Muscle layer of colon (tissue), 2 donors: ENCODE measurements at regions not wholly inside any gene's neighbourhood (a gene's known extent, or its start where the extent isn't known, plus 50 kb on each side); places are given as distances from the start of the nearest gene placed in this dataset.
"Not testable (repeated sequence)": the region's sequence is repeated elsewhere in the genome, so short reads cannot be mapped to it uniquely, and the experiment has no call there.

Source experiments
- H3K27ac ChIP-seq: one replicate; pipeline ENCODE4 v1.7.0; 2013; ENCODE audit warnings: low read depth, mild to moderate bottlenecking, low read length, moderate library complexity
- H3K27me3 ChIP-seq, 2 donors: one replicate each; pipeline ENCODE4 v1.7.0; 2013; ENCODE audit warnings: low read length in 2 of 2, mild to moderate bottlenecking in 2 of 2; ENCODE audit not compliant: insufficient read depth in 2 of 2, control insufficient read depth in 1 of 2
- H3K36me3 ChIP-seq: one replicate; pipeline ENCODE4 v1.7.0; 2013; ENCODE audit warnings: mild to moderate bottlenecking, low read length; ENCODE audit not compliant: insufficient read depth
- H3K4me1 ChIP-seq: one replicate; pipeline ENCODE4 v1.7.0; 2013; ENCODE audit warnings: mild to moderate bottlenecking, low read length; ENCODE audit not compliant: insufficient read depth
- H3K4me3 ChIP-seq, 2 donors: one replicate each; pipeline ENCODE4 v1.7.0; 2013; ENCODE audit warnings: low read length in 2 of 2, low read depth in 1 of 2, mild to moderate bottlenecking in 1 of 2, moderate library complexity in 1 of 2
- H3K9ac ChIP-seq: one replicate; pipeline ENCODE4 v1.7.0; 2013; ENCODE audit warnings: low read length
- H3K9me3 ChIP-seq: one replicate; pipeline ENCODE4 v1.7.0; 2013; ENCODE audit warnings: mild to moderate bottlenecking, low read length
- donor health status: abdominal sarcoma.
- donor health status: Adenocarcinoma of cecum.

GRCh38 chr6:86057293-86057980 lies 414.8 kb upstream of the SYNCRIP start:
- not testable (repeated sequence) for H3K36me3 ChIP-seq, H3K27ac ChIP-seq, H3K27me3 ChIP-seq, H3K4me1 ChIP-seq, H3K9ac ChIP-seq, H3K9me3 ChIP-seq, H3K4me3 ChIP-seq

GRCh38 chr6:86045038-86045437 lies 402.4 kb upstream of the SYNCRIP start:
- no peaks in the 10 kb centered on the region for H3K9me3 ChIP-seq
- no peak overlapping the region for H3K9ac ChIP-seq
- H3K27ac ChIP-seq = no peak overlapping the region

GRCh38 chr6:86042214-86042613 lies 399.5 kb upstream of the SYNCRIP start:
- Histone ChIP-seq H3K9me3 (no peaks in the 10 kb centered on the region), H3K9ac (no peak overlapping the region), H3K36me3 (no peaks in the 10 kb centered on the region), H3K27ac (no peak overlapping the region), H3K4me3 (no peak overlapping the region), H3K4me1 (no peaks in the 10 kb centered on the region), H3K27me3 (no peaks in the 10 kb centered on the region)

More at GRCh38 chr6:86045038-86045437, 402.4 kb upstream of the SYNCRIP start:
- Histone ChIP-seq H3K27me3 (no peaks in the 10 kb centered on the region), H3K36me3 (no peaks in the 10 kb centered on the region), H3K4me1 (no peaks in the 10 kb centered on the region), H3K4me3 (no peak overlapping the region)

- Histone ChIP-seq H3K27ac (no peak overlapping the region), H3K9me3 (no peaks in the 10 kb centered on the region), H3K9ac (no peak overlapping the region), H3K36me3 (no peaks in the 10 kb centered on the region), H3K27me3 (no peaks in the 10 kb centered on the region), H3K4me1 (peaks cover 9% of the 10 kb centered on the region), H3K4me3 (no peak overlapping the region)
These were observed 389.0 kb upstream of the SYNCRIP start for GRCh38 chr6:86031713-86032112.

- Histone ChIP-seq H3K36me3 (no peaks in the 10 kb centered on the region), H3K4me3 (no peak overlapping the region), H3K9ac (no peak overlapping the region), H3K4me1 (peaks cover 9% of the 10 kb centered on the region), H3K9me3 (no peaks in the 10 kb centered on the region), H3K27me3 (no peaks in the 10 kb centered on the region), H3K27ac (no peak overlapping the region)
These were observed 388.2 kb upstream of the SYNCRIP start for GRCh38 chr6:86030875-86031274.

GRCh38 chr6:86028776-86029175 lies 386.1 kb upstream of the SYNCRIP start:
- no peaks in the 10 kb centered on the region for H3K27me3 ChIP-seq
- H3K4me1 ChIP-seq = peaks cover 9% of the 10 kb centered on the region
- no peak overlapping the region for H3K27ac ChIP-seq
- H3K9ac ChIP-seq = no peak overlapping the region
- no peaks in the 10 kb centered on the region for H3K9me3 ChIP-seq
- H3K4me3 ChIP-seq = no peak overlapping the region
- no peaks in the 10 kb centered on the region for H3K36me3 ChIP-seq

- H3K4me3 ChIP-seq, H3K9me3 ChIP-seq, H3K36me3 ChIP-seq, H3K27ac ChIP-seq, H3K9ac ChIP-seq, H3K27me3 ChIP-seq, H3K4me1 ChIP-seq: not testable (repeated sequence)
These were observed 384.2 kb upstream of the SYNCRIP start for GRCh38 chr6:86026890-86027289.

- Histone ChIP-seq H3K4me3 (no peak overlapping the region), H3K9me3 (no peaks in the 10 kb centered on the region), H3K4me1 (no peaks in the 10 kb centered on the region), H3K36me3 (no peaks in the 10 kb centered on the region), H3K27me3 (no peaks in the 10 kb centered on the region), H3K27ac (no peak overlapping the region), H3K9ac (no peak overlapping the region)
These were observed 374.6 kb upstream of the SYNCRIP start for GRCh38 chr6:86017236-86017635.

- Histone ChIP-seq H3K4me1 (no peaks in the 10 kb centered on the region), H3K9me3 (no peaks in the 10 kb centered on the region), H3K9ac (no peak overlapping the region), H3K36me3 (no peaks in the 10 kb centered on the region), H3K27ac (no peak overlapping the region), H3K27me3 (no peaks in the 10 kb centered on the region), H3K4me3 (no peak overlapping the region)
These were observed 373.9 kb upstream of the SYNCRIP start for GRCh38 chr6:86016567-86016966.

- H3K27me3 ChIP-seq = no peaks in the 10 kb centered on the region
- no peak overlapping the region for H3K27ac ChIP-seq
- no peaks in the 10 kb centered on the region for H3K4me1 ChIP-seq
- H3K9me3 ChIP-seq = no peaks in the 10 kb centered on the region
- H3K9ac ChIP-seq = no peak overlapping the region
- H3K36me3 ChIP-seq = no peaks in the 10 kb centered on the region
- H3K4me3 ChIP-seq = no peak overlapping the region
These were observed 373.4 kb upstream of the SYNCRIP start for GRCh38 chr6:86016077-86016476.

- H3K36me3 ChIP-seq, H3K27ac ChIP-seq, H3K4me3 ChIP-seq, H3K4me1 ChIP-seq, H3K27me3 ChIP-seq, H3K9me3 ChIP-seq, H3K9ac ChIP-seq: not testable (repeated sequence)
These were observed 370.3 kb upstream of the SYNCRIP start for GRCh38 chr6:86012991-86013390.
